ENCODE measurements at regions not wholly inside any gene's neighbourhood (a gene's known extent, or its start where the extent isn't known, plus 50 kb on each side); places are given as distances from the start of the nearest gene placed in this dataset.

DNA sequence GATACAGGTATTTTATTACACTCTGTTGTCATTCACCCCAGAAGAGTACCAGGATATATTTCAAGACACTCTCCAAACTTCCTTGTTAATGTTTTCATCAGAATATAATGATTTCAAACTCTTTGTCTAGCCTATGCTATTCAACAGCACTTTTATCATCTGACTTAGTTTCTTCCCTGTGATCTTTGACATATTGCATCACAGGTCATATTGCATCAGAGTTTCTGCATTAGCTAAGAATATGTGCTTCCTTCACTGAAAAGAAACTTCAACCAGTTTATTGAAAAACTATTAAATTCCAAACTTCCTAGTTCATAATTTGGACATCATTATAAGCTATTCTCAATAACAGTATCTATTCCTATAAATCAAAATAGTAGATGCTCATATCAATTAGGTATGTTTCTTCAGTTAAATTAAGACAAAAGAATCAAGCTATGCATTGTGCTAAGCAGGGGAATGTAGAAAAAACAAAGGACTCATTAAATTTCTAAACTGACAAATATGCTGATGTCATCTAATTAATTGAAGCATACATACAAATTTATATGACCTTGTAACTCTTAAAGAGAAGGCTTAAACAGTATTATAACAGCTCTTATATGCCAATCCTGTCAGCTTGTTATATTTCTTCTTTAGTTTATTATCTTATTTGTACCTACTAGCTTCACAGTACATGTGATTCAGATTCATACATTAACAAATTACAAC is 361.8 kb upstream of the LUZP2 start:
- no peaks in the 10 kb centered on the region for H3K4me1 Mint-ChIP-seq
- no peak overlapping the region for H3K27ac Mint-ChIP-seq
- POLR2A ChIA-PET: no interaction called here

DNA sequence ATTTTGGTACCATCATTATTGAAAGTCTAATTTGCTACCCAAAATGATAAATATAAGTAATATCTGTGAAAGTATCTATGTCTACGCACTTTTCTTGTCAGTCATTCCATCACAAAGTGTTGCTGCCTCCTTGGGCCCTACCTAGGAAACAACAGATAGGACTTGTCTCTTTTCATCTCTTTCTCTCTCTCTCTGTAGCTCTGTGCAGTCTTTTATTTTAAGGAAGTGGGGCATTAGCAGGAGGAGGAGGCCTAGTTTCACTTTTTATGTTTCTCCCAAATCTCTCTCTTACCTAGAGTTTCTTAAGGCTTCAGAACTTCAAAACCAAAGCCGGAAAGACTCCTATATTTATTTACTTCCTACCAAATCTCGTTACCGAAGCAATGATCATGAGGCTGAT is 354.8 kb upstream of the LUZP2 start:
- H3K27me3 Mint-ChIP-seq: no peaks in the 10 kb centered on the region
- H3K9me3 Mint-ChIP-seq: peaks cover 0 to 5% (median 3%) of the 10 kb centered on the region in 11 donors
- no peaks in the 10 kb centered on the region for H3K4me1 Mint-ChIP-seq
- no peaks in the 10 kb centered on the region for H3K9me3 ChIP-seq (ENCODE audit: control insufficient read depth in 2 of 3, low read length in 3 of 3)
- H3K4me3 ChIP-seq (ENCODE audit: low read length): no peak overlapping the region
- CTCF ChIA-PET: no interaction called here
- no peak for ATAC-seq
- H3K27me3 ChIP-seq (ENCODE audit: control insufficient read depth in 2 of 2, insufficient read depth in 2 of 2, low read length in 2 of 2): no peaks in the 10 kb centered on the region
- no peak overlapping the region for H3K27ac ChIP-seq (ENCODE audit: low read depth, low read length)
- POLR2A ChIA-PET: no interaction called here
- H3K27ac Mint-ChIP-seq: no peak overlapping the region
- no peaks in the 10 kb centered on the region for H3K4me1 ChIP-seq (ENCODE audit: control insufficient read depth in 2 of 2, insufficient read depth in 2 of 2, low read length in 2 of 2)
- H3K4me3 Mint-ChIP-seq: no peak overlapping the region
- DNase-seq: no peak
- no peaks in the 10 kb centered on the region for H3K36me3 ChIP-seq (ENCODE audit: control insufficient read depth in 2 of 3, insufficient read depth in 3 of 3, low read length in 3 of 3)
- no peaks in the 10 kb centered on the region for H3K36me3 Mint-ChIP-seq
- intact Hi-C loops (cut with micrococcal nuclease): no loop called here

More for the DNA sequence above, 361.8 kb upstream of the LUZP2 start:
- Histone ChIP-seq H3K4me1 (ENCODE audit: control insufficient read depth in 2 of 2, insufficient read depth in 2 of 2, low read length in 2 of 2) (no peaks in the 10 kb centered on the region), H3K4me3 (ENCODE audit: low read length) (no peak overlapping the region), H3K27ac (ENCODE audit: low read depth, low read length) (no peak overlapping the region), H3K9me3 (ENCODE audit: control insufficient read depth in 2 of 3, low read length in 3 of 3) (no peaks in the 10 kb centered on the region), H3K27me3 (ENCODE audit: control insufficient read depth in 2 of 2, insufficient read depth in 2 of 2, low read length in 2 of 2) (no peaks in the 10 kb centered on the region), H3K36me3 (ENCODE audit: control insufficient read depth in 2 of 3, insufficient read depth in 3 of 3, low read length in 3 of 3) (no peaks in the 10 kb centered on the region)
- H3K36me3 Mint-ChIP-seq: no peaks in the 10 kb centered on the region
- DNase-seq (no peak), ATAC-seq (no peak)
- H3K27me3 Mint-ChIP-seq: no peaks in the 10 kb centered on the region
- intact Hi-C loops (cut with micrococcal nuclease): no loop called here
- no peak overlapping the region for H3K4me3 Mint-ChIP-seq
- CTCF ChIA-PET: no interaction called here
- peaks cover 0 to 15% (median 4%) of the 10 kb centered on the region in 11 donors for H3K9me3 Mint-ChIP-seq

- Mint-ChIP-seq H3K27ac (no peak overlapping the region), H3K9me3 (peaks cover 0 to 5% (median 3%) of the 10 kb centered on the region in 11 donors), H3K36me3 (no peaks in the 10 kb centered on the region), H3K4me3 (no peak overlapping the region), H3K4me1 (no peaks in the 10 kb centered on the region), H3K27me3 (no peaks in the 10 kb centered on the region)
- H3K4me1 ChIP-seq (ENCODE audit: control insufficient read depth in 2 of 2, insufficient read depth in 2 of 2, low read length in 2 of 2): no peaks in the 10 kb centered on the region
- no peaks in the 10 kb centered on the region for H3K36me3 ChIP-seq (ENCODE audit: control insufficient read depth in 2 of 3, insufficient read depth in 3 of 3, low read length in 3 of 3)
- H3K27me3 ChIP-seq (ENCODE audit: control insufficient read depth in 2 of 2, insufficient read depth in 2 of 2, low read length in 2 of 2): no peaks in the 10 kb centered on the region
- DNase-seq (no peak), ATAC-seq (no peak)
- H3K4me3 ChIP-seq (ENCODE audit: low read length): no peak overlapping the region
- CTCF ChIA-PET: no interaction called here
- H3K27ac ChIP-seq (ENCODE audit: low read depth, low read length): no peak overlapping the region
- H3K9me3 ChIP-seq (ENCODE audit: control insufficient read depth in 2 of 3, low read length in 3 of 3): no peaks in the 10 kb centered on the region
- intact Hi-C loops (cut with micrococcal nuclease): no loop called here
- POLR2A ChIA-PET: no interaction called here
These were observed 351.4 kb upstream of the LUZP2 start for GRCh38 chr11:24145411-24145810.

DNA sequence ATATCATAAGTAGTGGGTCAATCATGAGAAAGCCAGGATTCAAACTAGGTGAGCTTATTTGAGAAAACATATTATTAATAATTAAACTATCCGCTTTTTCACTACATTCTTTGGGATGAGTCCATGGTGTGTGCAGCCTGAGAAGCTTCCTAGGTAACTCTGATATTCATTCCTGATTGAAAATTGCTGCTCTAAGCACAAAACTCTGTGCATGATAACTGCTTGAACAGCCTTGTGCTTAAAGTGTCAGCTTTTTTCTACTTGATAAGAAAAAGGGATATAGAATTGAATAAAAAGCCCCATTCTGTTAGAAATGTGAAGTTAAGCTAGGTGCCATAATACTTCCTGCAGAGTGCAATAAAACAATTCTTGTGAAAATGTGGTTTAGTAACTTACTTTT is 343.5 kb upstream of the LUZP2 start:
- Histone ChIP-seq H3K36me3 (ENCODE audit: control insufficient read depth in 2 of 3, insufficient read depth in 3 of 3, low read length in 3 of 3) (no peaks in the 10 kb centered on the region), H3K27me3 (ENCODE audit: control insufficient read depth in 2 of 2, insufficient read depth in 2 of 2, low read length in 2 of 2) (no peaks in the 10 kb centered on the region), H3K4me1 (ENCODE audit: control insufficient read depth in 2 of 2, insufficient read depth in 2 of 2, low read length in 2 of 2) (no peaks in the 10 kb centered on the region), H3K4me3 (ENCODE audit: low read length) (no peak overlapping the region), H3K27ac (ENCODE audit: low read depth, low read length) (no peak overlapping the region), H3K9me3 (ENCODE audit: control insufficient read depth in 2 of 3, low read length in 3 of 3) (no peaks in the 10 kb centered on the region)
- ATAC-seq (no peak), DNase-seq (no peak)
- Mint-ChIP-seq H3K4me1 (no peaks in the 10 kb centered on the region), H3K9me3 (peaks cover 0 to 11% (median 5%) of the 10 kb centered on the region in 11 donors), H3K27ac (no peak overlapping the region), H3K4me3 (no peak overlapping the region), H3K27me3 (no peaks in the 10 kb centered on the region), H3K36me3 (no peaks in the 10 kb centered on the region)
- CTCF ChIA-PET: interaction anchor here (0.6 to 0.8 kb wide), 2 partner anchors 15 to 35 kb away, joined by 3 read pairs; no protein-coding TSS in a partner anchor
- POLR2A ChIA-PET: no interaction called here
- intact Hi-C loops (cut with micrococcal nuclease): no loop called here

DNA sequence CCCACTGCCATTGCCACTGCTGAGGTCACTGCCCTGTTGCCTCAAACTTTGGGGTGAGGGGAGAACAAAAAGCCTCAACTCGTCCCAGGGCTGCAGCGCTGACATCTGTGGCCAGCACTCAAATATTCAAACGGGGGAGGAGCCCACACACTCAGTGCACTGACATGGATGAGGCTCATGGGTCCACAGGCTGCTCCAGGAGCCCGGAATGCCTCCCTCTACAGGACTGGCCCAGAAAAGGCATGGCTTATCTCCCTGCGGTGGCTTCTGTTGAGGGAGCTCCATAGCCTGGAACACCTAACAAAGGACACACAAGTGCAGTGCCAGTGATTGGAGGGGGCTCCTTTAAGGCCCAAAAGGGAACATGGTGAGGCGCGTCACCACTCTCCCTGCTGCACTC is 341.1 kb upstream of the LUZP2 start:
- no peaks in the 10 kb centered on the region for H3K36me3 Mint-ChIP-seq
- Histone ChIP-seq H3K4me1 (ENCODE audit: control insufficient read depth in 2 of 2, insufficient read depth in 2 of 2, low read length in 2 of 2) (no peaks in the 10 kb centered on the region), H3K27ac (ENCODE audit: low read depth, low read length) (no peak overlapping the region), H3K9me3 (ENCODE audit: control insufficient read depth in 2 of 3, low read length in 3 of 3) (no peaks in the 10 kb centered on the region), H3K27me3 (ENCODE audit: control insufficient read depth in 2 of 2, insufficient read depth in 2 of 2, low read length in 2 of 2) (no peaks in the 10 kb centered on the region), H3K4me3 (ENCODE audit: low read length) (no peak overlapping the region), H3K36me3 (ENCODE audit: control insufficient read depth in 2 of 3, insufficient read depth in 3 of 3, low read length in 3 of 3) (no peaks in the 10 kb centered on the region)
- intact Hi-C loops (cut with micrococcal nuclease): no loop called here
- ATAC-seq: no peak
- ChIA-PET CTCF (no interaction called here), POLR2A (no interaction called here)
- H3K4me1 Mint-ChIP-seq: no peaks in the 10 kb centered on the region
- DNase-seq: no peak
- H3K9me3 Mint-ChIP-seq: peaks cover 0 to 16% (median 3%) of the 10 kb centered on the region in 11 donors
- H3K27me3 Mint-ChIP-seq: no peaks in the 10 kb centered on the region
- H3K27ac Mint-ChIP-seq: no peak overlapping the region
- H3K4me3 Mint-ChIP-seq: no peak overlapping the region

DNA sequence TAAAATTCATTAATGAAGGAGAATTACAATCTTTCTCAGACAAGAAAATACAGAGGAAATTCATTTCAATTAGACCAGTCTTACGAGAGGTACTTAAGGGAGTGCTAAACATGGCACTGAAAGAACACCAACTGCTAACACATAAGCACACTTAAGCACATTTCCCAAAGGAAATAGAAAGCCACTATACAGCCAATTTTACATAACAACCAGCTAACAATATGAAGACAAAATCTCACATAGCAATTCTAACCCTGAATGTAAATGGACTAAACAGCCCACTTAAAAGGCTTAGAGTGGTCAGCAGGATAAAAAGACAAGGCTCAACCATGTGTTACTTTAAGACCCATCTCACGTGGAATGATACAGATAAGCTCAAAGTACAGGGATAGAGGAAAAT is 339.5 kb upstream of the LUZP2 start:
- H3K27ac ChIP-seq (ENCODE audit: low read depth, low read length): no peak overlapping the region
- H3K4me1 Mint-ChIP-seq: peaks cover 0 to 2% (median 0%) of the 10 kb centered on the region in 7 donors
- H3K4me1 ChIP-seq (ENCODE audit: control insufficient read depth in 2 of 2, insufficient read depth in 2 of 2, low read length in 2 of 2): no peaks in the 10 kb centered on the region
- ATAC-seq: no peak
- H3K4me3 ChIP-seq (ENCODE audit: low read length): no peak overlapping the region
- intact Hi-C loops (cut with micrococcal nuclease): no loop called here
- no peaks in the 10 kb centered on the region for H3K36me3 ChIP-seq (ENCODE audit: control insufficient read depth in 2 of 3, insufficient read depth in 3 of 3, low read length in 3 of 3)
- no peak overlapping the region for H3K27ac Mint-ChIP-seq
- H3K9me3 ChIP-seq (ENCODE audit: control insufficient read depth in 2 of 3, low read length in 3 of 3): no peaks in the 10 kb centered on the region
- H3K27me3 Mint-ChIP-seq: no peaks in the 10 kb centered on the region
- no peaks in the 10 kb centered on the region for H3K27me3 ChIP-seq (ENCODE audit: control insufficient read depth in 2 of 2, insufficient read depth in 2 of 2, low read length in 2 of 2)
- ChIA-PET POLR2A (no interaction called here), CTCF (no interaction called here)
- H3K4me3 Mint-ChIP-seq: no peak overlapping the region
- DNase-seq: no peak
- peaks cover 0 to 14% (median 1%) of the 10 kb centered on the region in 11 donors for H3K9me3 Mint-ChIP-seq
- H3K36me3 Mint-ChIP-seq: no peaks in the 10 kb centered on the region

- H3K27ac Mint-ChIP-seq: no peak overlapping the region
- no peaks in the 10 kb centered on the region for H3K27me3 Mint-ChIP-seq
- H3K4me3 ChIP-seq (ENCODE audit: low read length): no peak overlapping the region
- H3K4me1 Mint-ChIP-seq: peaks cover 0 to 2% (median 0%) of the 10 kb centered on the region in 7 donors
- no peak overlapping the region for H3K4me3 Mint-ChIP-seq
- POLR2A ChIA-PET: no interaction called here
- no peaks in the 10 kb centered on the region for H3K36me3 Mint-ChIP-seq
- H3K9me3 ChIP-seq (ENCODE audit: control insufficient read depth in 2 of 3, low read length in 3 of 3): no peaks in the 10 kb centered on the region
- no peaks in the 10 kb centered on the region for H3K36me3 ChIP-seq (ENCODE audit: control insufficient read depth in 2 of 3, insufficient read depth in 3 of 3, low read length in 3 of 3)
- DNase-seq: no peak
- H3K9me3 Mint-ChIP-seq: peaks cover 0 to 15% (median 2%) of the 10 kb centered on the region in 11 donors
- no peaks in the 10 kb centered on the region for H3K27me3 ChIP-seq (ENCODE audit: control insufficient read depth in 2 of 2, insufficient read depth in 2 of 2, low read length in 2 of 2)
- CTCF ChIA-PET: no interaction called here
- ATAC-seq: no peak
- H3K27ac ChIP-seq (ENCODE audit: low read depth, low read length): no peak overlapping the region
- no peaks in the 10 kb centered on the region for H3K4me1 ChIP-seq (ENCODE audit: control insufficient read depth in 2 of 2, insufficient read depth in 2 of 2, low read length in 2 of 2)
- intact Hi-C loops (cut with micrococcal nuclease): no loop called here
These were observed 335.3 kb upstream of the LUZP2 start for GRCh38 chr11:24161587-24161986.

All from naive thymus-derived CD4-positive, alpha-beta T cell (primary cell).